A549 (cell line): ENCODE measurements at regions not wholly inside any gene's neighbourhood (a gene's known extent, or its start where the extent isn't known, plus 50 kb on each side); places are given as distances from the start of the nearest gene placed in this dataset.

ENCODE experiments used
- ATAC-seq, 2 experiments: fragments of 200-7000 bp in 1 of 2; fragments of >200 bp in 1 of 2; cut with Nextera tagmentation in 1 of 2; cut with Tn5 transposase in 1 of 2; 3 replicates each; pipeline versions ENCODE4 v1.8.0 to v1.9.1; 2018 to 2020; ENCODE audit warnings: mild to moderate bottlenecking in 1 of 2, moderate library complexity in 1 of 2
- CTCF ChIA-PET: fragments of 300-600 bp; sonication (Branson Sonifier 250); formaldehyde crosslinking; extraction: SDS; loops from one replicate; lab custom pipeline; 2021; ENCODE audit warnings: antibody characterized with exemption, inconsistent platforms; lab: Yijun Ruan, JAX
- POLR2A ChIA-PET: fragments of 350-600 bp; formaldehyde crosslinking; extraction: SDS; loops from one replicate; lab custom pipeline; 2021; ENCODE audit warnings: antibody characterized with exemption, inconsistent platforms; lab: Yijun Ruan, JAX
- DNase-seq, 2 experiments: peaks; one replicate each; pipeline versions ENCODE4 v3.0.0 to v3.0.0-alpha.2; 2011 to 2016; ENCODE audit warnings: low read depth in 1 of 2, low spot score in 1 of 2
- FAIRE-seq: peaks from 2 replicates; lab custom pipeline; 2011; peaks lifted over from hg19 to GRCh38; lab: Jason Lieb, UNC
- H3K27ac ChIP-seq, 2 experiments: fragments of >200 bp; sonication (Bioruptor Twin); formaldehyde crosslinking; 3 replicates each; pipeline ENCODE4 v1.5.1; 2016 to 2017
- H3K4me1 ChIP-seq: fragments of >200 bp; sonication (Bioruptor Twin); formaldehyde crosslinking; 3 replicates; pipeline ENCODE4 v1.6.1; 2016
- H3K4me2 ChIP-seq: fragments of >200 bp; sonication (Bioruptor Twin); formaldehyde crosslinking; 3 replicates; pipeline ENCODE4 v1.6.1; 2016
- H3K4me3 ChIP-seq: fragments of >200 bp; sonication (Bioruptor Twin); formaldehyde crosslinking; 3 replicates; pipeline ENCODE4 v1.5.1; 2016
- H3K9me3 ChIP-seq: fragments of >200 bp; sonication (Bioruptor Twin); formaldehyde crosslinking; 3 replicates; pipeline ENCODE4 v1.6.1; 2016
- BCL3 ChIP-seq: fragments of >200 bp; sonication (Bioruptor Twin); formaldehyde crosslinking; IDR thresholded peaks from 3 replicates; pipeline ENCODE4 v1.6.1; 2016
- CBX2 ChIP-seq: fragments of 200-600 bp; sonication (generic); IDR thresholded peaks from 2 replicates; pipeline ENCODE4 v1.6.1; 2016; ENCODE audit warnings: low read depth, mild to moderate bottlenecking, borderline replicate concordance
- CTCF ChIP-seq: fragments of >200 bp; sonication (Bioruptor Twin); formaldehyde crosslinking; IDR thresholded peaks from 3 replicates; pipeline ENCODE4 v1.5.1; 2016
- EHF ChIP-seq: fragments of 250-450 bp; sonication (Bioruptor Pico); IDR thresholded peaks from 2 replicates; pipeline ENCODE4 v1.5.0; 2020; ENCODE audit warnings: mild to moderate bottlenecking
- FOSB ChIP-seq: fragments of 250-450 bp; sonication (Bioruptor Pico); IDR thresholded peaks from 2 replicates; pipeline ENCODE4 v1.5.0; 2020; ENCODE audit warnings: mild to moderate bottlenecking, moderate library complexity
- KDM1A ChIP-seq: fragments of 200-600 bp; sonication (generic); IDR thresholded peaks from 2 replicates; pipeline ENCODE4 v1.6.1; 2016; ENCODE audit warnings: low read depth, mild to moderate bottlenecking
- MAFK ChIP-seq: fragments of 450-650 bp; IDR thresholded peaks from 2 replicates; pipeline ENCODE4 v1.6.1; 2014; ENCODE audit not compliant: partially characterized antibody
- MAX ChIP-seq: IDR thresholded peaks from 2 replicates; pipeline ENCODE4 v1.6.1; 2012
- NFE2L2 ChIP-seq: fragments of 150-350 bp; conservative IDR thresholded peaks from 2 replicates; pipeline ENCODE4 v1.6.1; 2014; ENCODE audit warnings: low read length
- NPAS2 ChIP-seq: fragments of 250-450 bp; sonication (Bioruptor Pico); IDR thresholded peaks from 2 replicates; pipeline ENCODE4 v1.8.0; 2022; ENCODE audit warnings: mild to moderate bottlenecking, moderate library complexity, borderline replicate concordance
- NR3C1 ChIP-seq: fragments of >200 bp; sonication (Bioruptor Twin); formaldehyde crosslinking; IDR thresholded peaks from 3 replicates; pipeline ENCODE4 v1.6.1; 2017
- PBX3 ChIP-seq: IDR thresholded peaks from 2 replicates; pipeline ENCODE4 v1.6.1; 2012
- RAD21 ChIP-seq, 2 experiments: fragments of >200 bp in 1 of 2; sonication (Bioruptor Twin) in 1 of 2; formaldehyde crosslinking in 1 of 2; IDR thresholded peaks in 1 of 2; conservative IDR thresholded peaks in 1 of 2; 2 replicates in 1 of 2; 3 replicates in 1 of 2; pipeline ENCODE4 v1.6.1; 2012 to 2018; ENCODE audit warnings: inconsistent platforms in 1 of 2
- RFX5 ChIP-seq: fragments of 450-650 bp; IDR thresholded peaks from 2 replicates; pipeline ENCODE4 v1.7.1; 2014; ENCODE audit warnings: antibody characterized with exemption, mild to moderate bottlenecking, moderate library complexity
- RNF2 ChIP-seq: fragments of 200-600 bp; sonication (generic); IDR thresholded peaks from 2 replicates; pipeline ENCODE4 v1.6.1; 2016; ENCODE audit warnings: low read depth, mild to moderate bottlenecking, antibody characterized with exemption, moderate library complexity, borderline replicate concordance
- SMC3 ChIP-seq: fragments of >200 bp; sonication (Bioruptor Twin); formaldehyde crosslinking; IDR thresholded peaks from 3 replicates; pipeline ENCODE4 v1.6.1; 2018; ENCODE audit warnings: inconsistent platforms
- ZFP36 ChIP-seq: fragments of 450-650 bp; IDR thresholded peaks from 2 replicates; pipeline ENCODE4 v1.6.1; 2014; ENCODE audit warnings: borderline replicate concordance; ENCODE audit not compliant: partially characterized antibody
- ZSCAN20 ChIP-seq: fragments of 250-450 bp; sonication (Bioruptor Pico); IDR thresholded peaks from 2 replicates; pipeline ENCODE4 v1.8.0; 2022; ENCODE audit warnings: mild to moderate bottlenecking, moderate library complexity
- WGBS: methylation state at CpG from one replicate; pipeline ENCODE4 v1.1.6; 2017; ENCODE audit errors: missing lambda C conversion rate; 5-methylcytosine and 5-hydroxymethylcytosine counted together

- WGBS, result 78% methylated on average over 2 of the region's 2 CpGs
- no peak for ATAC-seq
- H3K4me3 ChIP-seq, result no peak overlapping the region
- no peak for DNase-seq
- peaks cover 4% of the 10 kb centered on the region; the same call in 1 of the 3 replicates for H3K4me1 ChIP-seq
- H3K9me3 ChIP-seq, result no peaks in the 10 kb centered on the region
- no peak overlapping the region for H3K4me2 ChIP-seq
- no peak for TF ChIP-seq NPAS2 (CRISPR knock-in tag)
- ChIA-PET POLR2A (no interaction called here), CTCF (interaction anchor here (1.0 kb wide), 1 partner anchor 50 kb away, joined by 3 read pairs; no protein-coding TSS in a partner anchor)
- no peak overlapping the region for H3K27ac ChIP-seq
- FAIRE-seq, result no peak
Observed at GRCh38 chr6:49327571-49327970, 135.5 kb downstream of the MMUT start.

- no peaks in the 10 kb centered on the region for H3K9me3 ChIP-seq
- ChIA-PET CTCF (interaction anchor here (1.0 kb wide), 1 partner anchor 50 kb away, joined by 3 read pairs; no protein-coding TSS in a partner anchor), POLR2A (no interaction called here)
- H3K4me2 ChIP-seq, result no peak overlapping the region
- FAIRE-seq (no peak), ATAC-seq (no peak), DNase-seq (no peak)
- 70% methylated on average over 1 of the region's 1 CpG for WGBS
- H3K27ac ChIP-seq, result no peak overlapping the region
- no peak overlapping the region for H3K4me3 ChIP-seq
- TF ChIP-seq ZFP36 (no peak), RAD21 (conservative IDR thresholded peaks at IDR 0.05 in 1 of 2, IDR thresholded peaks at IDR 0.05 in 1 of 2) (no peak), BCL3 (no peak), RNF2 (no peak), PBX3 (no peak), EHF (no peak), ZSCAN20 (CRISPR knock-in tag) (no peak), NFE2L2 (no peak), SMC3 (no peak), CTCF (no peak), MAX (no peak), NPAS2 (CRISPR knock-in tag) (no peak), CBX2 (no peak), KDM1A (no peak), RFX5 (no peak), MAFK (no peak), FOSB (no peak)
- H3K4me1 ChIP-seq, result peaks cover 4% of the 10 kb centered on the region; the same call in 1 of the 3 replicates
Observed at GRCh38 chr6:49327005-49327404, 136.0 kb downstream of the MMUT start.

GRCh38 chr6:49326347-49326746 is 136.7 kb downstream of the MMUT start:
- H3K4me2 ChIP-seq, result 0 out of 3 replicates have a peak overlapping the region, but pooled peaks have one; percentile 37
- no peak overlapping the region for H3K27ac ChIP-seq
- no peaks in the 10 kb centered on the region for H3K9me3 ChIP-seq
- ChIA-PET CTCF (interaction anchor here (1.0 kb wide), 1 partner anchor 51 kb away, joined by 3 read pairs; no protein-coding TSS in a partner anchor), POLR2A (no interaction called here)
- peaks cover 4% of the 10 kb centered on the region; the same call in 1 of the 3 replicates for H3K4me1 ChIP-seq
- no peak for FAIRE-seq
- 7% methylated on average over 2 of the region's 2 CpGs for WGBS
- DNase-seq, result peak in 1 of 2 experiments; percentile 10
- ATAC-seq, result peak in 1 of 2 experiments; percentile 36; a peak in 3 of 6 replicates
- no peak for TF ChIP-seq NR3C1
- no peak overlapping the region for H3K4me3 ChIP-seq
